HG02852 (cell line): ENCODE measurements at regions not wholly inside any gene's neighbourhood (a gene's known extent, or its start where the extent isn't known, plus 50 kb on each side); places are given as distances from the start of the nearest gene placed in this dataset.

ENCODE experiments used
- ATAC-seq: cut with Tn5 transposase; IDR thresholded peaks from one replicate; pipeline ENCODE4 v1.9.1; 2021; ENCODE audit warnings: mild to moderate bottlenecking, moderate library complexity; ENCODE audit not compliant: unreplicated experiment

DNA sequence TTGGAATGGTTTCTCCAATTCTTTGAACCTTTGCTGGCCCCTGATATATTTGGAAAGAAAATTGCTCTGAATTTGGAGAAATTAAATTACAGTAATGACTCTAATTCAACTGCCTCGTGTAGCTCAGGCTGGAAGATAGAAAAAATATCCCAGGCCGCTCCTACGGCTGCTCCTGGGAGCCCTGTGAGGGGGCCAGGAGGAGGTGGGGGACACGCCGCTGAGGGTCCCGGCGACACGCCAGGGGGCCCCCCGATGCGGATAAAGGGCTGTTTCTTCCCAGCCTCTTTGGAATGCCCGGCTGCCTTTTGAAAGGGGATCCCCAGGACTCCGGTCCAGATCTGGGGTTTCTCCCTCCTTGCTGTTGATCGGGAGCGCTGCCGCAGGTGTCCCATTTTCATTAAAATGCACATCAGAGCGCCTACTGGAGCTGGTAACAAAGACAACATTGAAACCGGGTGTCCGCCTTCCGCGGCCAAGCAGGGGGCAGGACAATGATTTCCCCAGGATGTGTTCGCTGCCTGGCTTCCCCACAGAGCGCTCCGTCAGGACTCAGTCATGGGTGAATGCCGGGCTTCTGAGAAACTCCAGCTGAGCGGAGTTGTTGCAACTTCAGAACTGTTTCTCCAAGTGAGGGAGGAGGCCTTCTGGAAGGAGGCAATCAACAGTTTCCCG, 200.1 kb upstream of the KBTBD8 start:
- no peak for ATAC-seq

- ATAC-seq: no peak
Observed at GRCh38 chr3:66800941-66801545, 197.1 kb upstream of the KBTBD8 start.

GRCh38 chr3:66803206-66803605, 194.9 kb upstream of the KBTBD8 start:
- no peak for ATAC-seq

GRCh38 chr3:66803721-66804695, 194.1 kb upstream of the KBTBD8 start:
- no peak for ATAC-seq

DNA sequence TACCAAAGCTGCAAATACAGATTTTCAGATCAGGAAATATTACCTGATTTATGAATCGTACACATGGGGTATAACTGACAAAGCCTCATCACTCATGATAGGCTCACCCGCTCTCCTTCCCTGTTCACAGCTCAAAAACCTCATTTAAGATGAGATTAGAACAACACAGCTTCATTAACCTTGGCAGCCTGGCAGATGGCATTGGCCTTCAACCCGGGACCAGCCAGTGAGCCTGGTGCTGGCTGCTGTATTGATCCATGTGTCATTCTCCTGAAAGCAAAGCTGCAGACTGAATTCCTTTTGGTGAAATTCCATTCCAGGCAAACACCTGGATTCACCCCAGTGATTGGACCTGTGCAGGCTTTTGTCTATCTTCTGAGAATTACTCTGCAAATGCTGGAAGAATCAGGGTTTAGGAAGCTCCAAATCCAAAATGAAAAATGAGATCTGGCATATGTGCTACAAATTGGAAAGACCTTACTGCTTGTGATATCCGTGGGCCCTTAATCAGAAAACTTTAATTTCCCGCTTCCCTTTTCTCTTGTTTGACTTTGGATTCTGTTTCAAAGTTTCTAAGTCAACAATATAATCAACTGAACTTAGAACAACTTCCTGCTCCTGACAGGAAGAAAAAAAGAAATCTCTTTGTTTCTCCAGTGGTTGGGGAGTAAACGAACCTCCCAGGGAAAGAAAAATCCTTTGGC, 189.1 kb upstream of the KBTBD8 start:
- ATAC-seq: no peak

GRCh38 chr3:66809595-66809958, 188.5 kb upstream of the KBTBD8 start:
- no peak for ATAC-seq

DNA sequence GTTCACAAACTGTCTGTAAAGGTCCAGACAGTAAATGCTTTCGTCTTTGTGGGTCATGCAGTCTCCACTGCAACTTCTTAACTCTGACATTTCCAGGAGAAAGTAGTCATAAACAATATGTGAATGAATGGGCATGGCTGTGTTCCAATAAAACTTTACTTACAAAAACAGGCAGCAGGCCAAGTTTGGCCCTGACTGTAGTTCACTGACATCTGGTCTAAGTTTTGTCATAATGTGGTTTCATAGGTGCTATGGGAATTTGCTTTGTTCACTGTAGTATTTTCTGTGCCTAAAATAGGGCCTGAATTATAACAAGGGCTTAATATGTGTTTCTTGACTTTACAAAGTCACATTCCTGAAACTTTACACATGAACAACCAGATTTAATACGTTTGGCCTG, 186.0 kb upstream of the KBTBD8 start:
- no peak for ATAC-seq

- no peak for ATAC-seq
Observed at GRCh38 chr3:66812741-66813140, 185.4 kb upstream of the KBTBD8 start.

GRCh38 chr3:66816090-66816761, 181.9 kb upstream of the KBTBD8 start:
- no peak for ATAC-seq

GRCh38 chr3:66817951-66818557, 180.1 kb upstream of the KBTBD8 start:
- no peak for ATAC-seq

DNA sequence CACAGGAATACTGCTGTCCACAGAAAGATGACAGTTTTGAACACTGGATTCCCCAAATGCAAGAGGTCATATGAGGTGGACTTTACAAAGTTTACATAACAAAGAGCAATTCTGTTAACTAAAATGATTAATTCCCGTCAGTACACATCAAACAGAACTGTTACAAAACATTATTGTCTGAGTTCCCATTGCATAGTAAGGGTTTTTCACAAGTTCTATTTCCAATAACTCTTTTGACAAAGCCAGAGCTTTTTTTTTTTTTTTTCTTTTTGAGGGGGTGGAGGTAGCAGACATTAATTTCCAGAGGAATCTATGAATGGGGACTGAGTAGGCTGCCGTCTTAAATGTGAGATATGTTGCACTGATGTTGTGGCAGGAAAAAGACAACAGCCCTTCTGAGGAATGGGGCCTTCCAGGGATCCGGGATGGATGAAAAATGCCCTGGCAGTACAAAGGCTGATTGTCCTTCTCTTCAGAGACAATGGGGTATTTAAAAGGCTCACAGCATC, 178.1 kb upstream of the KBTBD8 start:
- no peak for ATAC-seq

GRCh38 chr3:66822186-66823008, 175.7 kb upstream of the KBTBD8 start:
- ATAC-seq: peak; percentile 94

DNA sequence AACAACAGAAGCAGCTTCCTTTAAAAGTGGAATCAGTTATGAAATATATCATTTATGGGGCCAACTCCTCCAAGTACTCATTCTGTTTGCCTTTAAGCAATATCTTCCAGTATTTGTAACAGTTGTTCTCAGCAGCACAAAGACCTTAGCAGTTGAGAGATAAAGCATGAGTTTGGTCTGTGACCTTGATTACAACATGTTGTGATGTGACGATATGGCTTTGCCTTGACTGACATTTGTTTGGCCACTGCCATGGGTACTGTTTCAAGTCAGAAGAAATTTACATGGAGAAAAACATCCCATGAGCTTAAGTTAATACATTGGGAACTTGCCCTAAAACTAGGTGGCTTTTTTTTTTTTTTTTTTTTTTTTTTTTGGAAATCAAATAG, 175.1 kb upstream of the KBTBD8 start:
- no peak for ATAC-seq

DNA sequence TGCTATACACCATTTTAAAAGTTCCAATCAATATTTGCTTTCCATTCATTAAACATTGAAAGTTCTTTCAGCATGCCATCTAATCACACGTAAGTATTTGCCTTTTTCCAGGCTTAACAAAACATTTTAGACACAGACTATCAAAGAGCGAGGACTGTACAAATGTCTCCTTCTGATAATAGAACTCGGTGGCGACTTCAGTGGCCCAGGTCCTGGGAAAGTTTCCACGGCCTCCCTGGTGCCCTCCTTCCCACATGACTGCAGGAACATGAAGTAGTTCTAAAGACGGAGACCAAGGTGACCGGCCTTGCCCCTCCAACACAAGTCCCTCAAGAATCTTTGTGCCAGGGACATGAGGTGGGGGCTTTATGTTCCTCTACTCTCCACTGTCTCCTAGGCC, 174.6 kb upstream of the KBTBD8 start:
- no peak for ATAC-seq

DNA sequence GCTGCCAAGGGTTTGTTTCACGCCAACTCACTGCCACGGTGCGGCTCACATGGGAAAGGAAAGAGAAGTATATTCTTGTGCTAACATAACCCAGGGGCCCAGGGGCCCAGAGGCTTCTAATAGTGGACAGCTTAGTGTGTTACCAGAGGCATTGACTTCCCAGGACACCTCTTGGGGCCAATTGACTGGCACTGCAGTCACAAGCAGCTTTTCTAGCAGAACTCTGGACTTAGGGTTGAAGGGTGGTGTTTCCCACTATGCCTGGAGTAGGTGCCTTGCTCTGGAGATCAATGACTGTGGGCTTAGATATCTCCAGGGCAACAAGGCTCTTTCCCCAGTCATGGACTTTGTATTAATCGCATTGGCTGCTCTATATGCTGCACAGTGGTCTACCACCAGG, 172.7 kb upstream of the KBTBD8 start:
- ATAC-seq: no peak

GRCh38 chr3:66827726-66828125, 170.4 kb upstream of the KBTBD8 start:
- no peak for ATAC-seq

DNA sequence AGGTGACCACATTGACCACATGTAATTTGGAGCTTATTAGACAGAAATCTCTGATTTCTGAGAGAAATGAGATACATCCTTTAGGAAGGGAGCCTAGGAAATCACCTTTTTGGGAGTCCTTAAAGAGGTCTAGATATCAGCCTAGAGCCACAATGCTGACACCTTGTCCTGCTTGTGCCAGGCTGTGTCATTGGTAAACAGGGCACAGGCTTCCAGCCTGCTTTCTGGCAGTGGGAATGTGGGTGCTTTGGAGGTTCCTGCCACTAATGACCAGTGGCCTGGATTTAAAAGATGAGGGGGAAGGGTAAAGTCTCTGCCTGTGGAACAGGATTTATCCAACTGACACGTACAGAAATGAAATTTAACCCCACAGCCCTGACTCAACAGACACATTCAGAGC, 169.8 kb upstream of the KBTBD8 start:
- ATAC-seq: no peak

GRCh38 chr3:66830301-66830700, 167.8 kb upstream of the KBTBD8 start:
- no peak for ATAC-seq

- no peak for ATAC-seq
Observed at GRCh38 chr3:66831931-66832330, 166.2 kb upstream of the KBTBD8 start.
